Muscle of leg (tissue), 3 donors: ENCODE measurements at regions not wholly inside any gene's neighbourhood (a gene's known extent, or its start where the extent isn't known, plus 50 kb on each side); places are given as distances from the start of the nearest gene placed in this dataset.

Experiments used
- DNase-seq: peaks from one replicate; pipeline ENCODE4 v3.0.0; 2013
- H3K27ac ChIP-seq: one replicate; pipeline ENCODE4 v1.5.1; 2013; ENCODE audit warnings: mild to moderate bottlenecking, low read length, control low read depth
- H3K27me3 ChIP-seq: one replicate; pipeline ENCODE4 v1.6.1; 2013; ENCODE audit warnings: low read length; ENCODE audit not compliant: control insufficient read depth, insufficient read depth
- H3K36me3 ChIP-seq: one replicate; pipeline ENCODE4 v1.6.1; 2013; ENCODE audit warnings: low read length; ENCODE audit not compliant: control insufficient read depth, insufficient read depth
- H3K4me1 ChIP-seq: one replicate; pipeline ENCODE4 v1.6.1; 2013; ENCODE audit warnings: low read length; ENCODE audit not compliant: control insufficient read depth, insufficient read depth
- H3K4me3 ChIP-seq: one replicate; pipeline ENCODE4 v1.5.1; 2013; ENCODE audit warnings: low read length, control low read depth
- H3K9me3 ChIP-seq: replicated peaks from 2 replicates; pipeline ENCODE4 v1.6.1; 2013; ENCODE audit warnings: low read depth, low read length; ENCODE audit not compliant: control insufficient read depth
- WGBS: methylation state at CpG from one replicate; pipeline ENCODE4 v1.1.5; 2013; ENCODE audit warnings: missing lambda C conversion rate; ENCODE audit not compliant: insufficient coverage; 5-methylcytosine and 5-hydroxymethylcytosine counted together

GRCh38 chrX:25275159-25275558, 259.4 kb upstream of the ARX start:
- Histone ChIP-seq H3K4me1 (no peaks in the 10 kb centered on the region), H3K27me3 (peaks cover under 1% of the 10 kb centered on the region), H3K36me3 (no peaks in the 10 kb centered on the region), H3K4me3 (no peak overlapping the region), H3K27ac (no peak overlapping the region), H3K9me3 (no peaks in the 10 kb centered on the region)
- WGBS = no CpG with 5 or more reads among the region's 3 CpGs
- DNase-seq = no peak

DNA sequence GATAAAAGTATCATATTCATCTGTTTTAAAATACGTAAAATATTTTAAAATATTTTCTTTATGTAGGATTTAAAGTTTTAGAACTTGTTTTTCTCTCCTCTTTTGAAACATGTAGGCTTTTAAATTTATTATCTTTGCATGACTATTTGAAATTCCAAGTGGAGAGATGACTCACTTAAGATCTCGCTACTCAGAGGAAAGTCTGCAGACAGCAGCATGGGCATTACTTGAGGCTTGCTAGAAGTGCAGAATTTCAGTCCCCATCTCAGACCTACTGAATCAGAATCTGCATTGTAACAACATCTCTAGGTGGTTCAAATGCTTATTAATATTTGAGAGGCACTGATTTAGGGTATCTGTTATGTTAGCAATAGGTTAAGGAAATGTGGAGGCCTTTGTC, 225.7 kb upstream of the ARX start:
- no peaks in the 10 kb centered on the region for H3K9me3 ChIP-seq
- no peak overlapping the region for H3K4me3 ChIP-seq
- no peaks in the 10 kb centered on the region for H3K36me3 ChIP-seq
- no peak overlapping the region for H3K27ac ChIP-seq
- no peak for DNase-seq
- WGBS = 67% methylated on average over 1 of the region's 2 CpGs
- no peaks in the 10 kb centered on the region for H3K4me1 ChIP-seq
- no peaks in the 10 kb centered on the region for H3K27me3 ChIP-seq

GRCh38 chrX:25226151-25226550, 210.4 kb upstream of the ARX start:
- no peak for DNase-seq
- WGBS = 67% methylated on average over 3 of the region's 5 CpGs
- Histone ChIP-seq H3K4me1 (no peaks in the 10 kb centered on the region), H3K36me3 (no peaks in the 10 kb centered on the region), H3K9me3 (no peaks in the 10 kb centered on the region), H3K27ac (no peak overlapping the region), H3K27me3 (peaks cover 4% of the 10 kb centered on the region), H3K4me3 (no peak overlapping the region)

DNA sequence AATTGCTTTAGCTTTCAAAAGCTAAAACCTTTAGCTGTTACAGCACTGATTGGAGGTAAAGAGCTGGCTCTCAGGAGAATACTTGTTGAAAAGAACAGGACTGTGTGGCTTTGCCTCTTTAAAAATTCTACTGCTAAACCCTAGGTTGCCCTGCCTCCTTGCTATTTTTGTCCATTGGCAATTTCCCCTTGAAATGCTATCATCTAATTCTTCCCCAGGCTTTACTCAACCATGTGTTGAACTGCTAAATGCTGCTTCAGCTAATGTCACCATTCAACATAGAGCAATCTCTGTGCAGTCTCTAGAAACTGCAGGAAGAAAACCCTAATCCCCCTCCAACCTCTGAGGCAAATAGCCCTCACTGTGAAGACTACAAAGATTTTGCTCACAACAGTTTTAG, 203.7 kb upstream of the ARX start:
- H3K4me1 ChIP-seq = no peaks in the 10 kb centered on the region
- no peak overlapping the region for H3K4me3 ChIP-seq
- no peaks in the 10 kb centered on the region for H3K36me3 ChIP-seq
- H3K27me3 ChIP-seq = no peaks in the 10 kb centered on the region
- no peaks in the 10 kb centered on the region for H3K9me3 ChIP-seq
- no peak overlapping the region for H3K27ac ChIP-seq
- DNase-seq = peak; percentile 22

DNA sequence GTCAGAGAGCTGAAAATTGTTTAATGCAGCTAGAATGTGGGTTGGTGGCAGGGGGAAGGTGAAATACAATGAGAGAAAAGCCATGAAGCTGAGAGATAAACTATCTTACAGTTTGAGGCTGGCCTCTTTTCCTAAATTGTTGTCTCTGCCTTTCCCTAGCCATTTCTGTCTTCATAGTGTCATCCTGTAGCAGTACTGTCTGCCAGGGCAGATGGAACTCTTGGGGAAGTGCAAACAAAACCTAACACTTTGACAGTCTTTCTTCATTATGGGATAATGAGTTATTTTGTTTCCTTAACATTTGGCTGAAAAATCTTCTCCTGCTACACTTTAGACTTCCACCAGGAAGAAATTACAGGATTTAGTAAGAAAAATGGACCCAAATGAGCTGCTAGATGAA, 197.8 kb upstream of the ARX start:
- H3K27ac ChIP-seq = no peak overlapping the region
- no peak for DNase-seq
- H3K4me1 ChIP-seq = no peaks in the 10 kb centered on the region
- no peak overlapping the region for H3K4me3 ChIP-seq
- H3K9me3 ChIP-seq = peaks cover 2% of the 10 kb centered on the region
- H3K27me3 ChIP-seq = no peaks in the 10 kb centered on the region
- H3K36me3 ChIP-seq = no peaks in the 10 kb centered on the region

- H3K27me3 ChIP-seq = peaks cover 2% of the 10 kb centered on the region
- H3K27ac ChIP-seq = no peak overlapping the region
- H3K36me3 ChIP-seq = no peaks in the 10 kb centered on the region
- DNase-seq = peak; percentile 52
- H3K4me1 ChIP-seq = no peaks in the 10 kb centered on the region
- 42% methylated on average over 2 of the region's 5 CpGs for WGBS
- H3K4me3 ChIP-seq = no peak overlapping the region
- peaks cover 2% of the 10 kb centered on the region for H3K9me3 ChIP-seq
Measured at GRCh38 chrX:25207803-25208475, 192.2 kb upstream of the ARX start.

- Histone ChIP-seq H3K36me3 (no peaks in the 10 kb centered on the region), H3K27me3 (peaks cover 2% of the 10 kb centered on the region), H3K27ac (no peak overlapping the region), H3K9me3 (peaks cover 2% of the 10 kb centered on the region), H3K4me1 (no peaks in the 10 kb centered on the region), H3K4me3 (no peak overlapping the region)
- whole genome bisulfite sequencing = no CpG with 5 or more reads among the region's 1 CpG
- DNase-seq = peak; percentile 28
Measured at GRCh38 chrX:25206778-25207177, 191.0 kb upstream of the ARX start.

GRCh38 chrX:25204182-25204581, 188.4 kb upstream of the ARX start:
- H3K27me3 ChIP-seq = peaks cover 2% of the 10 kb centered on the region
- no peaks in the 10 kb centered on the region for H3K36me3 ChIP-seq
- H3K27ac ChIP-seq = no peak overlapping the region
- no peaks in the 10 kb centered on the region for H3K9me3 ChIP-seq
- no peak overlapping the region for H3K4me3 ChIP-seq
- no peaks in the 10 kb centered on the region for H3K4me1 ChIP-seq
- no peak for DNase-seq

DNA sequence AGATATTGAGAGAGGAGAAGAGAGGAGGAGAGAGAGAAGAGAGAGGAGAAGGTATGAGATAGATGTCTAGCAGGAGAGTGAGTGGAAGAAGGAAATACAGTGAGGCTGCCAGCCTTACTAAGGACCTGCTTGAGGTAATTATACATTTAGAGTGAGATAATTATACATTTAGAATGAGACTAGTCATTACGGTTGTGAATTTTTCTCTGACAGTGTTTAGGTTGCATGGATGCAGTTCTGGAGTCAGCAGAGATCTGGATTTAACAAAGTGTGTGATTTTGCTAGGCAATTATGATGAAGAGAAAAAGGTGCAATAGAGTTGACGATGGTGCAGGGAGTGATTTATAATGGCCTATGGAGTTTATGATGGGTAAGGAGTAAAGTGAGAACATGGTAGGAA, 187.1 kb upstream of the ARX start:
- Histone ChIP-seq H3K4me3 (no peak overlapping the region), H3K36me3 (no peaks in the 10 kb centered on the region), H3K27me3 (peaks cover 2% of the 10 kb centered on the region), H3K27ac (no peak overlapping the region), H3K9me3 (no peaks in the 10 kb centered on the region), H3K4me1 (no peaks in the 10 kb centered on the region)
- DNase-seq = no peak
- 89% methylated on average over 2 of the region's 2 CpGs for WGBS

DNA sequence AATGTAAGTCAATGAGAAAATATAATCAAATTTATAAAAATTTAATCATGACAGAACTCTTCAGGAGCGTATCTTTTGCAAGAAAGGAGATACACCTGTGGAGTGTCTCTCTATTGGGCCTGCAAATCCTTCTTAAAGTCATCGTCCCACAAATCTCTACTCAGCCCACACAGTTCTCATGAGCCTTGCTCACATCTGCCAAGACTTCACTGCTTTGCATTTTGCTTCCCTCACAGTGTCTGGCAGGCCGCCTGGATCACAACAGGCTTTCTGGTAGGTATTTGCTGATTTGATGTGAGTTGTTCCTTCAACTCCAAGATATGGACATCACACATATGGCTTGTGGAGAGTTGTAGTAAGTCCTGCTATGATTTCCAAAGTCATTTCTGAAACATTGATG, 183.1 kb upstream of the ARX start:
- H3K27ac ChIP-seq = no peak overlapping the region
- no CpG with 5 or more reads among the region's 3 CpGs for whole genome bisulfite sequencing
- DNase-seq = peak; percentile 32

DNA sequence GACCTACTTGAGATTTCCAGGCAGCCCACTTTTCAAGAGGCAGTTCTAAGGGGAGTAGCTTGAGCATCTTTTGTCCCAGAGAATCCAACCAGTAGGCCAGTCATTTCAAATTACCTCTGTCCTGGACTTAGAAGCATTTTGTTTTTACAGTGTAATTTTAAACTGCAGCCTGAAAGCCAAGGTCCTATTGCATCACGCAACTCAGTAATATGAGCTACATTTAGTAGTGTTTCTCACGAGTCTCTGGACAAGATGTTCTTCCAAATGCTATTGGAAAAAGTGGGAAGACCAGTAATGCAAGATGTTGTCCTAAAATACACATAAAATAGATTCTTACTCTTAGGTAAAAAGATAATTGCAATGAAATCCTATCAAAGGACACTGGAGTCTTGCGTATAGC, 182.5 kb upstream of the ARX start:
- Histone ChIP-seq H3K4me3 (no peak overlapping the region), H3K27me3 (peaks cover 6% of the 10 kb centered on the region), H3K9me3 (no peaks in the 10 kb centered on the region), H3K27ac (no peak overlapping the region), H3K36me3 (no peaks in the 10 kb centered on the region), H3K4me1 (no peaks in the 10 kb centered on the region)
- peak; percentile 34 for DNase-seq
- WGBS = no CpG with 5 or more reads among the region's 3 CpGs

More for the DNA sequence above, 183.1 kb upstream of the ARX start:
- H3K9me3 ChIP-seq = no peaks in the 10 kb centered on the region
- no peaks in the 10 kb centered on the region for H3K4me1 ChIP-seq
- H3K36me3 ChIP-seq = no peaks in the 10 kb centered on the region
- no peak overlapping the region for H3K4me3 ChIP-seq
- H3K27me3 ChIP-seq = peaks cover 6% of the 10 kb centered on the region
